ENCODE measurements at regions not wholly inside any gene's neighbourhood (a gene's known extent, or its start where the extent isn't known, plus 50 kb on each side); places are given as distances from the start of the nearest gene placed in this dataset.

DNA sequence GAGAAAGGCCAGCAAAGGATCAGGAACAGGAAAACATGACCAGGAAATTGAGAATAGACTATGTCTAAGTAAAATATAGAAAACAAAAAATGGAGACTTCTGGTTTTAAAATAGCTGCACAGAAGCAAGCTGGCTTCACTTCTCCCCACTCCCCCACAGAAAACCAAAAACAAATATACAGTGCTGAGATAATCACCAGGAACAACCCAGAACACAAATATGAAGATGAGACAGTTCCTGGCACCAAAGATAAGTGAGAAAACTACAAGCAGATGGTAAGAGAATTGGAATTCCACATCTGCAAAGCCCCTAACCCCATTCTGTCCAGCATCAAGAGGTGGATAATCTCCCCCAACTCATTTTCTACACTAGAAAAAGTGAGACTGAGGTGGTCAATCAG, 397.7 kb downstream of the SUCLA2 start:
- ATAC-seq (no peak), DNase-seq (no peak)
- Histone ChIP-seq H3K36me3 (no peaks in the 10 kb centered on the region), H3K27ac (no peak overlapping the region), H3K9me3 (peaks cover 0 to 13% (median 0%) of the 10 kb centered on the region in 12 donors), H3K4me3 (no peak overlapping the region), H3K4me1 (no peaks in the 10 kb centered on the region), H3K27me3 (no peaks in the 10 kb centered on the region)
- intact Hi-C loops (cut with DNase I) = no loop called here
- TF ChIP-seq, protein P1, sequence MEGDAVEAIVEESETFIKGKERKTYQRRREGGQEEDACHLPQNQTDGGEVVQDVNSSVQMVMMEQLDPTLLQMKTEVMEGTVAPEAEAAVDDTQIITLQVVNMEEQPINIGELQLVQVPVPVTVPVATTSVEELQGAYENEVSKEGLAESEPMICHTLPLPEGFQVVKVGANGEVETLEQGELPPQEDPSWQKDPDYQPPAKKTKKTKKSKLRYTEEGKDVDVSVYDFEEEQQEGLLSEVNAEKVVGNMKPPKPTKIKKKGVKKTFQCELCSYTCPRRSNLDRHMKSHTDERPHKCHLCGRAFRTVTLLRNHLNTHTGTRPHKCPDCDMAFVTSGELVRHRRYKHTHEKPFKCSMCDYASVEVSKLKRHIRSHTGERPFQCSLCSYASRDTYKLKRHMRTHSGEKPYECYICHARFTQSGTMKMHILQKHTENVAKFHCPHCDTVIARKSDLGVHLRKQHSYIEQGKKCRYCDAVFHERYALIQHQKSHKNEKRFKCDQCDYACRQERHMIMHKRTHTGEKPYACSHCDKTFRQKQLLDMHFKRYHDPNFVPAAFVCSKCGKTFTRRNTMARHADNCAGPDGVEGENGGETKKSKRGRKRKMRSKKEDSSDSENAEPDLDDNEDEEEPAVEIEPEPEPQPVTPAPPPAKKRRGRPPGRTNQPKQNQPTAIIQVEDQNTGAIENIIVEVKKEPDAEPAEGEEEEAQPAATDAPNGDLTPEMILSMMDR (IDR thresholded peaks at IDR 0.05) = no peak
- TF ChIP-seq POLR2A (IDR thresholded peaks at IDR 0.05) = no peak

DNA sequence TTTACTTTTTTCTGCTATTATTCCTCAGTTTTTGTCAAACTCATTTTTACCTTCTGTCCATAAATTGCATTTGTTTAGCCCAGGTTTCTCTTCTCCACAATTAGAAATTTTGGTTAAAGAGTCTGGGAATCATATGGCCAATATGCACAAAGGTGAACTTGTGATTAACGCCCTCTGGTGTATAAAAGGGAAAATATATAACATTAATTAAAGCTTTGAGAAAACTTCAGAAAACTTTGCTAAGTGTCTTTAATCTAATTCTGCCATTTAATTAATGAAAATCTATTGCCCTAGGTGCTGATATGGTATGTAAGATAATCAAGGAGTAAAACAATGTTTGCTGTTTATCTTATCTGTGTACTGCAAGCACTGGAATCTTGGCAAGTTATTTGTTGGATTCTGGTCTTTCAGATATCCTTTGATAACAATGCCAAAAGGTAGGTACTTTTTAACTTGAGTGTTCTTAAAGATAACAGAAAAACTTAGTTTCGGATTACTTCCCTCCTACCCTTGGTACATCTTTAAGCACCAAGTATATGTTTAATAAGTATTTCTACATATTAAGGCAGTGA, 402.6 kb downstream of the SUCLA2 start:
- H3K9me3 ChIP-seq = peaks cover 0 to 19% (median 0%) of the 10 kb centered on the region in 12 donors
- 34 to 53% (median 52%) methylated on average over 2 of the region's 2 CpGs for WGBS, 4 donors
- no peaks in the 10 kb centered on the region for H3K36me3 ChIP-seq
- H3K27ac ChIP-seq = no peak overlapping the region
- no peaks in the 10 kb centered on the region for H3K4me1 ChIP-seq
- H3K27me3 ChIP-seq = no peaks in the 10 kb centered on the region
- no peak for DNase-seq
- no peak overlapping the region for H3K4me3 ChIP-seq
- no peak for TF ChIP-seq POLR2A (IDR thresholded peaks at IDR 0.05)
- TF ChIP-seq, protein P1 (IDR thresholded peaks at IDR 0.05) = peak in 9 of 12 donors; percentile 7 to 53 (median 33)
- no peak for ATAC-seq
- intact Hi-C loops (cut with DNase I) = loop anchor here in 8 of 10 donors (2.0 to 10.0 kb wide), 5 partner anchors 174 to 764 kb away; no protein-coding TSS in a partner anchor

DNA sequence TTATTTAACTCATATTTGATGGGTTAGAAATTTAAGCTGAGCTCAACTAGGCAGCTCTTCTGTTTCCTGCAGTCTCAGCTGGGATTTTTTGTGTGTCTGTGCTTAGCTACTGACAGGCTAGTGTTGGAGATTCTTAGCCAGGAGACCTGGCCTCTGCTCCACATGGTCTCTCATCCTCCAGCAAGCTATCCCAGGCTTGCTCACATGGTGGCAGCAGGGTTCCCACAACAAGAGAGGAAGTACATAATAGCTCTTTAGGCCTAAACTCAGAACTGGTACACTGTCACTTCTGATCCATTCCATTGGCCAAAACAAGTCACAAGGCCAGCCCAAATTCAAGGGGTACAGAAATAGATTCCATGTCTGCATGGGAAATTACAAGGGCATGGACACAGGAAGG, 406.2 kb downstream of the SUCLA2 start:
- ATAC-seq = no peak
- H3K4me3 ChIP-seq = no peak overlapping the region
- peaks cover 0 to 30% (median 0%) of the 10 kb centered on the region in 12 donors for H3K9me3 ChIP-seq
- H3K4me1 ChIP-seq = no peaks in the 10 kb centered on the region
- DNase-seq = no peak
- TF ChIP-seq, protein P1 (IDR thresholded peaks at IDR 0.05) = no peak
- no peak for TF ChIP-seq POLR2A (IDR thresholded peaks at IDR 0.05)
- H3K27ac ChIP-seq = no peak overlapping the region
- H3K27me3 ChIP-seq = no peaks in the 10 kb centered on the region
- intact Hi-C loops (cut with DNase I) = loop anchor here in 5 of 10 donors (5.0 to 10.0 kb wide), 4 partner anchors 170 to 760 kb away; no protein-coding TSS in a partner anchor
- H3K36me3 ChIP-seq = no peaks in the 10 kb centered on the region

DNA sequence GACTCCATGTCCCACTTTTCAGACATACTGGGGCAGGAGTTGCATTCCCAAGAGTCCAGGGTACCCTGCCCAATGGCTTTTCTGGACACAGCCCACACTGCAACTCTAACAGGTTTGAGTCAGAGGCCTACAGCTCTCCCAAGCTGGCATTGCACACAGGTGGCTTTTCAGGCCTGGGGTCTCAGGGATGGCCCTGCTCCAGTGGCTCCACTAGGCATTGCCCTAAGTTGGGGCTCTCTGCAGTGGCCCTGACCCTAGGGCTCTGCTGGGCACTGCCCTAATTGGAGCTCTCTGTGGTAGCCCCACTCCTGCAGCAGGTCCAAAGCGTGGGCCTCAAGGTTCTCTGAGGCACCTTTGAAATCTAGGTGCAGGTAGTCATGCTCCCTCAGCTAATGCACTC, 408.8 kb downstream of the SUCLA2 start:
- TF ChIP-seq POLR2A (IDR thresholded peaks at IDR 0.05) = no peak
- TF ChIP-seq, protein P1 (IDR thresholded peaks at IDR 0.05) = no peak
- peaks cover 0 to 30% (median 0%) of the 10 kb centered on the region in 12 donors for H3K9me3 ChIP-seq
- no peak for DNase-seq
- ATAC-seq = no peak
- WGBS, 4 donors = 75 to 86% (median 76%) methylated on average over 1 of the region's 1 CpG; no CpG with 5 or more reads in 1 of the 4 donors
- no peak overlapping the region for H3K27ac ChIP-seq
- H3K27me3 ChIP-seq = no peaks in the 10 kb centered on the region
- H3K4me1 ChIP-seq = no peaks in the 10 kb centered on the region
- H3K36me3 ChIP-seq = no peaks in the 10 kb centered on the region
- intact Hi-C loops (cut with DNase I) = loop anchor here in 3 of 10 donors (10.0 kb wide), 3 partner anchors 167 to 757 kb away; no protein-coding TSS in a partner anchor
- H3K4me3 ChIP-seq = no peak overlapping the region

All from heart left ventricle (tissue), 16 donors.